ENCODE measurements at regions not wholly inside any gene's neighbourhood (a gene's known extent, or its start where the extent isn't known, plus 50 kb on each side); places are given as distances from the start of the nearest gene placed in this dataset.

GRCh38 chr21:17393413-17393812, 119.4 kb upstream of the CXADR start:
- TF ChIP-seq EZH2 (IDR thresholded peaks at IDR 0.05; ENCODE audit: insufficient read depth, poor library complexity, severe bottlenecking) (no peak), EZH2phosphoT487 (IDR thresholded peaks at IDR 0.05; ENCODE audit: insufficient read depth, low read depth) (no peak)

Data from GM23248 (cell line).